NCI-H748 (cell line): ENCODE measurements at regions not wholly inside any gene's neighbourhood (a gene's known extent, or its start where the extent isn't known, plus 50 kb on each side); places are given as distances from the start of the nearest gene placed in this dataset.
"Not testable (repeated sequence)": the region's sequence is repeated elsewhere in the genome, so short reads cannot be mapped to it uniquely, and the experiment has no call there.

ENCODE experiments used
- DNase-seq: peaks from one replicate; lab custom pipeline; 2025; ENCODE audit not compliant: unreplicated experiment; lab: John Stamatoyannopoulos, UW

- DNase-seq: no peak
Measured at GRCh38 chr15:98315971-98316370, 332.4 kb upstream of the IGF1R start.

GRCh38 chr15:98321896-98322295 lies 326.4 kb upstream of the IGF1R start:
- no peak for DNase-seq

- no peak for DNase-seq
Measured at GRCh38 chr15:98322581-98322980, 325.8 kb upstream of the IGF1R start.

GRCh38 chr15:98324341-98324970 lies 323.9 kb upstream of the IGF1R start:
- DNase-seq: no peak

GRCh38 chr15:98326804-98327203 lies 321.5 kb upstream of the IGF1R start:
- DNase-seq: no peak

GRCh38 chr15:98330258-98330657 lies 318.1 kb upstream of the IGF1R start:
- peak; percentile 6 for DNase-seq

GRCh38 chr15:98330692-98331435 lies 317.5 kb upstream of the IGF1R start:
- peak; percentile 97 for DNase-seq

- DNase-seq: no peak
Measured at GRCh38 chr15:98331676-98332075, 316.7 kb upstream of the IGF1R start.

- DNase-seq: no peak
Measured at GRCh38 chr15:98333251-98333650, 315.1 kb upstream of the IGF1R start.

- DNase-seq: no peak
Measured at GRCh38 chr15:98342911-98343310, 305.4 kb upstream of the IGF1R start.

GRCh38 chr15:98344591-98344990 lies 303.7 kb upstream of the IGF1R start:
- no peak for DNase-seq

GRCh38 chr15:98347001-98347400 lies 301.3 kb upstream of the IGF1R start:
- no peak for DNase-seq

GRCh38 chr15:98347866-98348265 lies 300.5 kb upstream of the IGF1R start:
- DNase-seq: no peak

GRCh38 chr15:98350276-98350675 lies 298.1 kb upstream of the IGF1R start:
- no peak for DNase-seq

- not testable (repeated sequence) for DNase-seq
Measured at GRCh38 chr15:98358274-98358673, 290.1 kb upstream of the IGF1R start.

GRCh38 chr15:98358971-98359370 lies 289.4 kb upstream of the IGF1R start:
- DNase-seq: no peak

GRCh38 chr15:98363416-98363815 lies 284.9 kb upstream of the IGF1R start:
- DNase-seq: no peak

- no peak for DNase-seq
Measured at GRCh38 chr15:98363955-98364354, 284.4 kb upstream of the IGF1R start.

- DNase-seq: no peak
Measured at GRCh38 chr15:98369081-98369716, 279.1 kb upstream of the IGF1R start.

GRCh38 chr15:98375513-98376340 lies 272.6 kb upstream of the IGF1R start:
- DNase-seq: no peak

GRCh38 chr15:98380721-98381120 lies 267.6 kb upstream of the IGF1R start:
- DNase-seq: no peak
